T-helper 1 cell treated with Interleukin-12 subunit alpha and Interleukin-12 subunit beta and Interleukin-4 antibody, amounts not matched to agents 30 ng/mL and 1 ng/mL, for 36 hours (primary cell): ENCODE measurements at regions not wholly inside any gene's neighbourhood (a gene's known extent, or its start where the extent isn't known, plus 50 kb on each side); places are given as distances from the start of the nearest gene placed in this dataset.

Experiments used
- intact Hi-C: fragments of 100-400 bp; cut with micrococcal nuclease; formaldehyde crosslinking; loops from one replicate; pipeline ENCODE4 v1.15.1; 2024

GRCh38 chr6:132868057-132868456, 53.7 kb downstream of the RPS12 start:
- intact Hi-C loops = no loop called here

DNA sequence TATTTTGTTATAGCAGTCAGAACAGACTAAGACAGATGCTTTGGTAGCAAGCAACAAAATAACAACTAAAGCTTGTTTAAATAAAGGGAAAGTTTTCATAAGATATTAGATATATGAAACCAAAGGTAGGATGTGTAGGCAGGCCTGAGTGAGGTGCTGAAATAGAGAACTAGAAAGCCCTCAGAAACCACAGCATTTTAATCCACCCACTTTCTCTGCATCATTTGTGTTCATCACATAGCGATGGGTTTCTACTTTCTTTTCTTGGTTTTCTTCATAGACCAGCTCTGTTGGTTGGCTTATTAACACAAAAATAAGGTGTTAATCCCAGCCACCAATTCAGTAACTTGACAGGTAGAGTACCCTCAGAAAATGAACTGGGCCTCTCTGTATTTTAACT, 58.6 kb downstream of the RPS12 start:
- intact Hi-C loops = no loop called here

- intact Hi-C loops = no loop called here
These were observed 62.6 kb downstream of the RPS12 start for GRCh38 chr6:132877003-132877402.

DNA sequence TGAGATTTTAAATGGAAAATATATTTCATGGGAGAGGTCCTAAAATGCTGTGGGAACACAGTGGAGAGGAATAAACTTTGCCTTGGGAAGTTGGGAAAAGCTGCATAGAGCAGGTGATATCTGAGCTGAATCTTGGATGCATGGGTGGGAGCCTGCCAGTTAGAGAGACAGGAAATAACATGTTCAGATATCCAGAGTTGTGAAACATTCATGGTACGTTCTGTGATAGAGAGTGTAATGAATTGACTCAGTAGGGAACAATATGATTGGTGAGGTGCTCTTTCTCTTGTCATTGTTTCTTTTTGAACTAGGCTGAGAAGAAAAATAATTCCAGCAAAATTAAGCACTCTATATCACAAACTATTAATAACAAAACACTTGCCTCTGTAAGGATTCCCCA, 72.8 kb downstream of the RPS12 start:
- intact Hi-C loops = no loop called here

- intact Hi-C loops = no loop called here
These were observed 74.3 kb downstream of the RPS12 start for GRCh38 chr6:132888701-132889100.

GRCh38 chr6:132892929-132893771, 78.8 kb downstream of the RPS12 start:
- intact Hi-C loops = no loop called here

DNA sequence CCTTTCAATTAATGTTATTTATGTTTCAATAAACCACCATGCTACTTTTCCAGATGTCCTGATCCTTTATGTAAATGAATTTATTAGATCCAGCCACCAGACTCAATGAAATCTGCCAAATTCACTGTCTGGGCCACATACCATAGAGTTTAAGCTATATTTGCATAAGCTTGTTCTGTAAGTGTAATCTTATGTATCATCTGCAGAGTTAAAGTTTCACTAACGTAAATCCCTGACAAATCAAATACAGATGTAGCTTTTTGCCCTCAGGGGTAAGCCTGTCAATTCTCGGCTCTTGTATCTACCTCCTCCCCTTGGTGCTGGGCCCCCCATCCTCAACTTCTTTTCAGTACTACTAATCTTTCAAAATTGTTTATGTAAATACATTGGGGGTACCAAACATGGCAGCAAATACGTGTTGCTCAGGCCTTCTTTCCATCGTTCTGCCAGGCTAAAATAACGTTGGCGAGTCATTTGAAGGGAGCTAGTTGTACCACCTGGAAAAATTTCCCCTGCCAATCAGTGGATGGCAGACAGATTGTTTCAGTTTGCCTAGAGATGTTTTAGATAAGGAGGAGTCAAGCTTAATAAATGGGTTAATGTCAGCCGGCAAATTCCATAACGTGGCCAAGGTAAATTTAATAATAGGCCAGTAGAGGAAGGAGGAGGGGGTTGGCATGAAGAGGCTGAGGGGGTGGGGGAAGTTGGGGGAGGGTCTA, 79.6 kb downstream of the RPS12 start:
- intact Hi-C loops = no loop called here

DNA sequence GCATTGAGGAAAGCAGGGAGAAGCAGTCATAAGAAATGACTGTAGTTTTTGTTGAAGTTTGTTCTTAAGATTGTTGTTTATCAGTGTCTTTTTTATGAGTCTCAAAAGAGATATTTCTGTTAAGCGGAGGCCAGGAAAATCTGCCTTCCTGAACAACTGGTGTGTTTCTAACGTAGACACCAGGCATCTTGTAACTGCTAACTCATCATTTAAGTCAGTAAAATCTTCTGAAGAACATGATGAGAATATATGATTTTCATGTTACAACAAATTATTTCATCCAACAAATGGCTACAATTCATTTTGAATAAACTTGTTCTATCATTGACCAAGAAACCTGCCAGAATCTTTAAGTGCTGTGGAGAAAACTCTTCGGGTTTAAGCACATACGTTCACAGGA, 84.0 kb downstream of the RPS12 start:
- intact Hi-C loops = no loop called here

- intact Hi-C loops = no loop called here
These were observed 86.5 kb downstream of the RPS12 start for GRCh38 chr6:132900849-132901248.

- intact Hi-C loops = no loop called here
These were observed 88.5 kb downstream of the RPS12 start for GRCh38 chr6:132902901-132903300.

GRCh38 chr6:132907231-132907630, 92.9 kb downstream of the RPS12 start:
- intact Hi-C loops = no loop called here

- intact Hi-C loops = no loop called here
These were observed 93.5 kb downstream of the RPS12 start for GRCh38 chr6:132907914-132908313.

- intact Hi-C loops = no loop called here
These were observed 95.4 kb downstream of the RPS12 start for GRCh38 chr6:132909742-132910141.

DNA sequence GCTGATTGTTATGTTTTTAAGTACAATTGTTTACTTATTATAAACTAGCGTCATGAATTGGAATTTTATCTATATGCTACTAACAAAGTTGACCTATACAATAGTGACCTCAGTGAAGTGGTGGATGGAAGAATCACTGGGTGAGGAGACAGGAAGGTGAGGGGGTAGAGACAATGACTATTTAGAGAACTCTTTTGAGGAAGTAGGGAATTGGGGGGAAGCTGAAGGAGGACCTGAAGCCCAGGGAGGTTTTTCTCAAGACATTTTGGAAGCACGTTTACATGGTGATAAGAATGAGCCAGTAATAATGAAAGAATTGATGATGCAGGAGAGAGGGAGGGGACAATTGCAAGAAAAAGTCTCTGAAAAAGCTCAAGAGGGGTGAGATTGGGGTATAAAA, 96.4 kb downstream of the RPS12 start:
- intact Hi-C loops = no loop called here

- intact Hi-C loops = no loop called here
These were observed 104.9 kb downstream of the RPS12 start for GRCh38 chr6:132919045-132919860.

- intact Hi-C loops = no loop called here
These were observed 113.3 kb downstream of the RPS12 start for GRCh38 chr6:132927713-132928112.

DNA sequence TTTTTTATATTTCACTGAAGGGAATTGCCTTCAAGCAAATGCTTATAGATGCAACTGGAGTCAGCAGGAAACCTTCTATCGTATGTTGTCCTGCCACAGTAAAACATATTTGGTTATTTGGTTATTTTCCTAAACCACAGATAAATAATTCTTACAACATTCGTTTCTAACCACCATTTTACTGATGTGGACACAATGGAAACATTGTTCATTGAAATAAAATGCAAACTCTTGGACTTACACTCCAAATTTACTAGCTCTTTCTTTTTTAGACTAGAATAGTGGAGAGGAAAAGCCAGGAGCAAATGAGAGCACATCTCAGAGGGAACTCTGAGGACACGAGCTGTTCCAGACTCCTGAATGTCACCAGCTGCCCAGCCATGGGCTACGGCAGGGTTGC, 114.8 kb downstream of the RPS12 start:
- intact Hi-C loops = no loop called here

GRCh38 chr6:132931313-132931712, 116.9 kb downstream of the RPS12 start:
- intact Hi-C loops = loop anchor here (10.0 kb wide), 1 partner anchor 583 kb away; no protein-coding TSS in a partner anchor

DNA sequence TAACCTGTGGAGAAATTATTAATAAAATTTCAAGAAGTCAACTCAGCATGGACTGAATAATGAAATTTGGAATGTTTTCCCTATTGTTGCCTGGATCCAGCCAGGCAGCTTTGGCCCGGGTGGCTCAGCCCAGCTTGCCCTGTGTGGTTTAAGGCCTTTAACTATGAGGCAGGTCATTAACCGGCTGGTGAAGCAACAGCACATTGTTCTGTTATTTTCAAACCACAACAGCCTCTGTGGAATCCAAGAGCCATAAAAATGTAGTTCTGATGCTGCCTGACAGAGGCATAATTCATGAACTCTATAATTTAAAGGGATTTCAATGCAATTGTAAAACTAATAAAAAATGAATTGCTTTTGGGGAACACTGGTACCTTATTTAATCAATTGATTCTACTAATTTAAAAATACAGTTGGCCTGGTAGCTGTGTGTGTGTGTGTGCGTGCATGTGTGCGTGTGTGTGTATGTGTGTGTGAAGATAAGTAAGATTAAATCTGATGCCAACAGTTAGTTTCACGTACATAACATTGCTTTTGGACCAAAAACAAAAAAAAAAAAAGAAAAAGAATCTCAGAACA, 117.7 kb downstream of the RPS12 start:
- intact Hi-C loops = loop anchor here (10.0 kb wide), 1 partner anchor 583 kb away; no protein-coding TSS in a partner anchor

DNA sequence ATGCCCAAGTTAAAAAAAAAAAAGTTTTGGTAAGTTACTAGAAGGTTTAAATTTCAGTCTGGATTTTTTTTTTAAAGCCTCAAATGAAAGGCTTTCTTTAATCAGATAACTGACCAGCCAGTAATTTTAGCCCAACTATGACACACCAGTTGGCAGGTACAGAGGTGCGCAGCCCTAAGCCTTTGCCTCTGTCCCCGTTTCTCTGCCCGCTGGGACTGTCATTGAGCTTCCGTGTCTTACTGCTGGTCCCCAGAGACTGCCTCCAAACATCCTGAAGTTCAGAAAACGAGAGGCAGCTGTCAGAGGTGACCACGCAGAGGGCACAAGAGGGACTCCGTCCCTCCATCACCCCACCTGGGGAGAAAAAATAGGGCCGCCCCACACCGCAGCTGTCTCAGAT, 118.2 kb downstream of the RPS12 start:
- intact Hi-C loops = loop anchor here (10.0 kb wide), 1 partner anchor 582 kb away; no protein-coding TSS in a partner anchor

DNA sequence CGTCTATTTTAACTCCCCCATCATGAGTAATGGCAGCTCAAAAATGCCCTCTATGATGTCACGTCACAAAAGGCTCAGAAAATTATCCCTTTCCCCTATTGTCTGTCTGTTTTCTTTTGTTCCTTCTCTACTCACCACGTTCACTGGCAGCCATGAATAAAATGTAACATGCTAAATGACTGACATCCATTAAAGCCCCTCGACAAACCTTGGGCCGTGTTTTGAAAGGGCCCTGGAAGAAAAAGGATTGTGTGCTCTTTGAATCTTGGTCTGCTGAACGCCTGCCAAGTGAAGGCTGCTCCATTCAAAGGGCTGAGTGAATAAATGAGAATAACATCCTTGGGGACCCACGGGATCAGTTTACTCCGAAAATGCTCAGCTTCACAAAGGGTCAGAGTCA, 118.7 kb downstream of the RPS12 start:
- intact Hi-C loops = loop anchor here (10.0 kb wide), 1 partner anchor 582 kb away; no protein-coding TSS in a partner anchor
